OCI-LY1 (cell line): ENCODE measurements at regions not wholly inside any gene's neighbourhood (a gene's known extent, or its start where the extent isn't known, plus 50 kb on each side); places are given as distances from the start of the nearest gene placed in this dataset.

Experiments used
- H2AFZ ChIP-seq: fragments of 200-600 bp; sonication (generic), shearing (Covaris generic); 2 replicates; pipeline ENCODE4 v1.6.0; 2014; ENCODE audit warnings: antibody characterized with exemption, mild to moderate bottlenecking, low read length
- H3F3A ChIP-seq: fragments of 200-600 bp; sonication (generic), shearing (Covaris generic); 2 replicates; pipeline ENCODE4 v1.6.0; 2014; ENCODE audit warnings: mild to moderate bottlenecking, antibody characterized with exemption, low read length, moderate library complexity; ENCODE audit not compliant: insufficient read depth
- H3K27ac ChIP-seq: fragments of 200-600 bp; sonication (generic); 2 replicates; pipeline ENCODE4 v1.5.1; 2014; ENCODE audit warnings: low read length, mixed run types, mild to moderate bottlenecking, low read depth; ENCODE audit not compliant: poor library complexity, severe bottlenecking
- H3K27me3 ChIP-seq: fragments of 200-600 bp; sonication (generic); 2 replicates; pipeline ENCODE4 v1.6.0; 2014; ENCODE audit warnings: antibody characterized with exemption, mild to moderate bottlenecking, low read length, moderate library complexity; ENCODE audit not compliant: insufficient read depth
- H3K36me3 ChIP-seq: fragments of 200-600 bp; sonication (generic); 2 replicates; pipeline ENCODE4 v1.6.1; 2014; ENCODE audit warnings: mild to moderate bottlenecking, antibody characterized with exemption, low read length, moderate library complexity, mixed read lengths; ENCODE audit not compliant: insufficient read depth
- H3K4me1 ChIP-seq: fragments of 200-600 bp; sonication (generic); 2 replicates; pipeline ENCODE4 v1.5.1; 2014; ENCODE audit warnings: mild to moderate bottlenecking, low read length, moderate library complexity; ENCODE audit not compliant: insufficient read depth, severe bottlenecking
- H3K4me2 ChIP-seq: fragments of 200-600 bp; sonication (generic), shearing (Covaris generic); 2 replicates; pipeline ENCODE4 v1.6.1; 2014; ENCODE audit warnings: low read length
- H3K4me3 ChIP-seq: fragments of 200-600 bp; sonication (generic); 2 replicates; pipeline ENCODE4 v1.5.1; 2014; ENCODE audit warnings: low read length, low read depth, mild to moderate bottlenecking, mixed read lengths; ENCODE audit not compliant: poor library complexity, severe bottlenecking
- H3K79me2 ChIP-seq: fragments of 200-600 bp; shearing (Covaris generic); 2 replicates; pipeline ENCODE4 v1.6.1; 2016; ENCODE audit warnings: mixed run types, low read length, mixed read lengths; ENCODE audit not compliant: insufficient read depth
- H3K9ac ChIP-seq: fragments of 200-600 bp; sonication (generic), shearing (Covaris generic); 2 replicates; pipeline ENCODE4 v1.6.1; 2014; ENCODE audit warnings: mild to moderate bottlenecking, low read length, mixed read lengths
- H3K9me2 ChIP-seq: fragments of 200-600 bp; sonication (generic), shearing (Covaris generic); 2 replicates; pipeline ENCODE4 v1.6.1; 2014; ENCODE audit warnings: low read depth, mild to moderate bottlenecking, low read length, mixed read lengths
- H3K9me3 ChIP-seq: fragments of 200-600 bp; shearing (Covaris generic); 2 replicates; pipeline ENCODE4 v1.6.1; 2014; ENCODE audit warnings: low read length, mixed read lengths
- H4K20me1 ChIP-seq: fragments of 200-600 bp; sonication (generic), shearing (Covaris generic); 2 replicates; pipeline ENCODE4 v1.6.0; 2016; ENCODE audit warnings: mild to moderate bottlenecking, low read length; ENCODE audit not compliant: insufficient read depth
- EZH2 ChIP-seq: fragments of 200-600 bp; sonication (generic), shearing (Covaris generic); IDR thresholded peaks from 2 replicates; pipeline ENCODE4 v1.8.0; 2017; ENCODE audit warnings: borderline replicate concordance, mixed run types, mild to moderate bottlenecking, antibody characterized with exemption, low read length, moderate library complexity, mixed read lengths
- TF ChIP-seq, protein P1 (sequence below): fragments of 200-600 bp; sonication (generic), shearing (Covaris generic); IDR thresholded peaks from 2 replicates; pipeline ENCODE4 v1.5.1; 2017; ENCODE audit warnings: mild to moderate bottlenecking, antibody characterized with exemption, low read length, moderate library complexity, mixed read lengths

DNA sequence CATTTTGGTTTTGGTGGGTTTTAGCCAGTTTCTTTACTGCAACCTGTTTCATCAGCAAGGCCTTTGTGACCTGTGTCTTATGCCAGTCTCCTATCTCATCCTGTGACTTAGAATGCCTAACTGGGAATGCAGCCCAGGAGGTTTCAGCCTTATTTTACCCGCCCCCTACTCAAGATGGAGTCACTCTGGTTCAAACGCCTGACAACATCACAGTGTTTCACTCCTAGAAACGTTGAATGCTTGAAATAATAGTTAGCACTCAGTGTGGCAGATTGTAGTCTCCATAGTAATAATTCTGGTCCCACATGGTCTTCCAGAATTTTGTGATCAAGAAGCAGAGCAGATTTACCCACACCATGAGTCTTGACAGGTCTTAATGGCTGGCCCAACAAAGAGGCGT lies 159.0 kb upstream of the TRIB2 start:
- Histone ChIP-seq H3K27me3 (no peaks in the 10 kb centered on the region), H3K79me2 (no peaks in the 10 kb centered on the region), H3K9ac (no peak overlapping the region), H3K9me3 (no peaks in the 10 kb centered on the region), H3K9me2 (no peaks in the 10 kb centered on the region), H3K4me3 (no peak overlapping the region), H4K20me1 (no peaks in the 10 kb centered on the region), H2AFZ (no peak overlapping the region), H3F3A (no peaks in the 10 kb centered on the region), H3K27ac (no peak overlapping the region), H3K36me3 (no peaks in the 10 kb centered on the region), H3K4me1 (peaks cover 23% of the 10 kb centered on the region), H3K4me2 (no peak overlapping the region)
- TF ChIP-seq, protein P1, sequence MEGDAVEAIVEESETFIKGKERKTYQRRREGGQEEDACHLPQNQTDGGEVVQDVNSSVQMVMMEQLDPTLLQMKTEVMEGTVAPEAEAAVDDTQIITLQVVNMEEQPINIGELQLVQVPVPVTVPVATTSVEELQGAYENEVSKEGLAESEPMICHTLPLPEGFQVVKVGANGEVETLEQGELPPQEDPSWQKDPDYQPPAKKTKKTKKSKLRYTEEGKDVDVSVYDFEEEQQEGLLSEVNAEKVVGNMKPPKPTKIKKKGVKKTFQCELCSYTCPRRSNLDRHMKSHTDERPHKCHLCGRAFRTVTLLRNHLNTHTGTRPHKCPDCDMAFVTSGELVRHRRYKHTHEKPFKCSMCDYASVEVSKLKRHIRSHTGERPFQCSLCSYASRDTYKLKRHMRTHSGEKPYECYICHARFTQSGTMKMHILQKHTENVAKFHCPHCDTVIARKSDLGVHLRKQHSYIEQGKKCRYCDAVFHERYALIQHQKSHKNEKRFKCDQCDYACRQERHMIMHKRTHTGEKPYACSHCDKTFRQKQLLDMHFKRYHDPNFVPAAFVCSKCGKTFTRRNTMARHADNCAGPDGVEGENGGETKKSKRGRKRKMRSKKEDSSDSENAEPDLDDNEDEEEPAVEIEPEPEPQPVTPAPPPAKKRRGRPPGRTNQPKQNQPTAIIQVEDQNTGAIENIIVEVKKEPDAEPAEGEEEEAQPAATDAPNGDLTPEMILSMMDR, result no peak
- no peak for TF ChIP-seq EZH2

DNA sequence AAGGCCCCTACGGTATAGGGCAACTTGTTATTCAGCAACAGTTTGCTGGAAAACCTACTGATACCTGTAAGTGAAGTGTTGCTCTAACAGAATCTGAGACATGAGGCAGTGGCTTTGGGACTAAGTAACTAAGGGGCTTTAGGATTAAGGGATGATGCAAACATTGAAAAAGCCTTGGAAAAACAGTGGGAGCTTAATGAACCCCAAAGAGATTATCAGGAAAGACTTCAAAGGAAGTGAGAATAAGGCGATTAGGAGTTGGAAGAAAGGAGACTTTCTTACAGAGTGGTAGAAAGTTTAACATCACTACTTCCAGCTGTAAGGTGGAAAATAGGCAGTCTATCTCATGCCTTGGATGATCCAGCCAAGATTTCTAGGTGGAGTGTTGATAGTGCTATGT lies 158.2 kb upstream of the TRIB2 start:
- no peak overlapping the region for H3K4me2 ChIP-seq
- no peaks in the 10 kb centered on the region for H3K27me3 ChIP-seq
- H4K20me1 ChIP-seq, result no peaks in the 10 kb centered on the region
- no peak overlapping the region for H3K4me3 ChIP-seq
- H3K4me1 ChIP-seq, result peaks cover 23% of the 10 kb centered on the region
- H3K36me3 ChIP-seq, result no peaks in the 10 kb centered on the region
- H3K9me2 ChIP-seq, result no peaks in the 10 kb centered on the region
- no peaks in the 10 kb centered on the region for H3F3A ChIP-seq
- no peak overlapping the region for H3K27ac ChIP-seq
- TF ChIP-seq, protein P1, result no peak
- no peak for TF ChIP-seq EZH2
- H2AFZ ChIP-seq, result no peak overlapping the region
- H3K9me3 ChIP-seq, result no peaks in the 10 kb centered on the region
- H3K9ac ChIP-seq, result no peak overlapping the region
- H3K79me2 ChIP-seq, result no peaks in the 10 kb centered on the region

DNA sequence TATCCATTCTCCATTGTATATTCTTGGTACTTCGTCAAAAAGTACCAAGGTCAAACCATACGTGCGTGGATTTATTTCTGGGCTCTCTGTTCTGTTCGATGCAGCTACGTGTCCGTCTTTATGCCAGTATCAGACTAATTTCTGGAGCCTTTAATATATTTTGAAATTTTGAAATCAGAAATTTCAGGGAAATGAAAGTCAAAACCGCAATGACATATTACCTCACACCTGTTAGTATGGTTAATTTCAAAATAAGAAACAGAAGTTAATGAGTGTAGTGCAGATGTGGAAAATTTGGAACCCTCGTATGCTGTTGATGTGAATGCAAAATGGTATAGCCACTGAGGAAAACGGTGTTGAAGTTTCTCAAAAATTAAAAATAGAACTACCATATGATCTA lies 156.1 kb upstream of the TRIB2 start:
- H3K27me3 ChIP-seq, result no peaks in the 10 kb centered on the region
- H2AFZ ChIP-seq, result no peak overlapping the region; the same call in 1 of the 2 replicates
- H3K9me2 ChIP-seq, result no peaks in the 10 kb centered on the region
- H3K79me2 ChIP-seq, result no peaks in the 10 kb centered on the region
- H4K20me1 ChIP-seq, result no peaks in the 10 kb centered on the region
- no peak overlapping the region for H3K27ac ChIP-seq
- H3K4me3 ChIP-seq, result no peak overlapping the region
- no peaks in the 10 kb centered on the region for H3K36me3 ChIP-seq
- peaks cover 23% of the 10 kb centered on the region for H3K4me1 ChIP-seq
- H3K4me2 ChIP-seq, result peak overlapping the region; percentile 37
- no peaks in the 10 kb centered on the region for H3K9me3 ChIP-seq
- H3K9ac ChIP-seq, result no peak overlapping the region
- TF ChIP-seq, protein P1, result no peak
- no peak for TF ChIP-seq EZH2
- H3F3A ChIP-seq, result no peaks in the 10 kb centered on the region
